Smooth muscle cell (in vitro differentiated cells): ENCODE measurements at regions not wholly inside any gene's neighbourhood (a gene's known extent, or its start where the extent isn't known, plus 50 kb on each side); places are given as distances from the start of the nearest gene placed in this dataset.

Experiments used
- DNase-seq: peaks from one replicate; lab custom pipeline; 2025; ENCODE audit not compliant: unreplicated experiment; lab: John Stamatoyannopoulos, UW
- H2AFZ ChIP-seq: fragments of 200-600 bp; sonication (generic); 2 replicates; pipeline ENCODE4 v1.6.0; 2016; ENCODE audit warnings: antibody characterized with exemption, low read depth, mild to moderate bottlenecking
- H3F3A ChIP-seq: fragments of 200-600 bp; sonication (generic); 2 replicates; pipeline ENCODE4 v1.6.0; 2017; ENCODE audit warnings: antibody characterized with exemption, low read depth
- H3K27ac ChIP-seq: fragments of 200-600 bp; sonication (generic); 2 replicates; pipeline ENCODE4 v1.5.1; 2016; ENCODE audit warnings: low read depth, mild to moderate bottlenecking
- H3K27me3 ChIP-seq: fragments of 200-600 bp; sonication (generic); 2 replicates; pipeline ENCODE4 v1.6.1; 2016; ENCODE audit warnings: low read depth, mild to moderate bottlenecking
- H3K36me3 ChIP-seq: fragments of 200-600 bp; sonication (generic); 2 replicates; pipeline ENCODE4 v1.5.1; 2016; ENCODE audit warnings: low read depth
- H3K4me1 ChIP-seq: fragments of 200-600 bp; sonication (generic); 2 replicates; pipeline ENCODE4 v1.5.1; 2016; ENCODE audit warnings: low read depth
- H3K4me2 ChIP-seq: fragments of 200-600 bp; sonication (generic); 2 replicates; pipeline ENCODE4 v1.6.0; 2016; ENCODE audit warnings: mild to moderate bottlenecking
- H3K4me3 ChIP-seq: fragments of 200-600 bp; sonication (generic); 2 replicates; pipeline ENCODE4 v1.5.1; 2016; ENCODE audit warnings: mild to moderate bottlenecking
- H3K79me2 ChIP-seq: fragments of 200-600 bp; sonication (generic); 2 replicates; pipeline ENCODE4 v1.6.0; 2016; ENCODE audit warnings: low read depth, mild to moderate bottlenecking
- H3K9ac ChIP-seq: fragments of 200-600 bp; sonication (generic); 2 replicates; pipeline ENCODE4 v1.6.0; 2016; ENCODE audit warnings: low read depth
- H3K9me3 ChIP-seq: fragments of 200-600 bp; sonication (generic); replicated peaks from 2 replicates; pipeline ENCODE4 v1.5.1; 2016; ENCODE audit warnings: low read depth
- H4K20me1 ChIP-seq: fragments of 200-600 bp; sonication (generic); 2 replicates; pipeline ENCODE4 v1.6.0; 2016; ENCODE audit warnings: low read depth
- CTCF ChIP-seq: fragments of 200-600 bp; sonication (generic); IDR thresholded peaks from 2 replicates; pipeline ENCODE4 v1.5.1; 2017; ENCODE audit warnings: borderline replicate concordance, mild to moderate bottlenecking, antibody characterized with exemption; ENCODE audit not compliant: insufficient read depth, poor library complexity, severe bottlenecking
- WGBS: methylation state at CpG from one replicate; pipeline ENCODE4 v1.1.7; 2016; ENCODE audit warnings: low lambda C conversion rate; 5-methylcytosine and 5-hydroxymethylcytosine counted together

DNA sequence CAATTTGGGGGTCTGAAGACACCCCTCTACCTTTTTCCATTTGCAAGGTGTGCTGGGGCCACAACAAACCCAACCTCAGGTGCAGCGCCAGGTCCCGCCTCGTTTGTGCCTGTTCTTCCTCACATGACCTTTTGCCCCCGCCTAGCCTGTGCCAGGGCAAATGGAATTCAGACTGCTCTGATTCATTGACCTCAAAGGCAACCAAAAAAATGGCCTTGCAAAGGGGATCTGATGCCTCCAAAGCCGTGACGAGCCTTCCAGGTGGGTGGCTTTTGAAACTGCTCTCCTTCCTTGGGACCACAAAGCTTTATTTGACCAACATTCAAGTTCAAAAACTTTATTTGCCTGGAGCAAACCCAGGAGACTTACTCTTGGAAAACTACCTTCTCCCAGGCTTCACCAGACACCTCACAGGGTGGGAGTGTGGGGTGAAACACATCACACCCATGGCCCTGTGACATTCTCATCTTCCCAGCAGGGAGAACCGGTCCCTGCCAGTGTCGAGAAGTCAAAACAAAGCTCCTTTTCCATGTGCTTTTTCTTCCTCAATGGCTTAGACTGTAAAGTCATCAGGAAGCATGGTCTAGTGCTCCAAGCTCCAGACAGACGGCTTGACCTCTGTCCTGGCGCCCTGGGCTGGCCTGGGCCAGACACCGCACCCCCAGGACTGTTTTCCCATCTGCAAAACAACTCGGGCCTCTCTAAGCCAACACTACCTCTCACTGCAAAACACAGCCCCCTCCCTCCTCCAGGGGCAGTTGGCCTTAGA lies 103.9 kb upstream of the HES1 start:
- no peaks in the 10 kb centered on the region for H3K79me2 ChIP-seq
- no peaks in the 10 kb centered on the region for H3K36me3 ChIP-seq
- H3F3A ChIP-seq = no peaks in the 10 kb centered on the region
- H3K4me3 ChIP-seq = no peak overlapping the region
- peaks cover 22% of the 10 kb centered on the region for H3K4me1 ChIP-seq
- H3K4me2 ChIP-seq = no peak overlapping the region
- 72% methylated on average over 12 of the region's 12 CpGs for WGBS
- no peaks in the 10 kb centered on the region for H3K27me3 ChIP-seq
- no peak overlapping the region for H3K9ac ChIP-seq
- no peaks in the 10 kb centered on the region for H3K9me3 ChIP-seq
- no peaks in the 10 kb centered on the region for H4K20me1 ChIP-seq
- H3K27ac ChIP-seq = no peak overlapping the region
- DNase-seq = no peak
- no peak overlapping the region for H2AFZ ChIP-seq
- no peak for TF ChIP-seq CTCF

- Histone ChIP-seq H2AFZ (no peak overlapping the region), H3K4me1 (peaks cover 22% of the 10 kb centered on the region), H3K4me3 (no peak overlapping the region), H4K20me1 (no peaks in the 10 kb centered on the region), H3K36me3 (no peaks in the 10 kb centered on the region), H3K4me2 (no peak overlapping the region), H3K27me3 (no peaks in the 10 kb centered on the region), H3K79me2 (no peaks in the 10 kb centered on the region), H3K27ac (no peak overlapping the region), H3F3A (no peaks in the 10 kb centered on the region), H3K9ac (no peak overlapping the region), H3K9me3 (no peaks in the 10 kb centered on the region)
- TF ChIP-seq CTCF = no peak
- WGBS = 46% methylated on average over 9 of the region's 9 CpGs
- DNase-seq = no peak
Measured at GRCh38 chr3:194032828-194033435, 103.0 kb upstream of the HES1 start.

DNA sequence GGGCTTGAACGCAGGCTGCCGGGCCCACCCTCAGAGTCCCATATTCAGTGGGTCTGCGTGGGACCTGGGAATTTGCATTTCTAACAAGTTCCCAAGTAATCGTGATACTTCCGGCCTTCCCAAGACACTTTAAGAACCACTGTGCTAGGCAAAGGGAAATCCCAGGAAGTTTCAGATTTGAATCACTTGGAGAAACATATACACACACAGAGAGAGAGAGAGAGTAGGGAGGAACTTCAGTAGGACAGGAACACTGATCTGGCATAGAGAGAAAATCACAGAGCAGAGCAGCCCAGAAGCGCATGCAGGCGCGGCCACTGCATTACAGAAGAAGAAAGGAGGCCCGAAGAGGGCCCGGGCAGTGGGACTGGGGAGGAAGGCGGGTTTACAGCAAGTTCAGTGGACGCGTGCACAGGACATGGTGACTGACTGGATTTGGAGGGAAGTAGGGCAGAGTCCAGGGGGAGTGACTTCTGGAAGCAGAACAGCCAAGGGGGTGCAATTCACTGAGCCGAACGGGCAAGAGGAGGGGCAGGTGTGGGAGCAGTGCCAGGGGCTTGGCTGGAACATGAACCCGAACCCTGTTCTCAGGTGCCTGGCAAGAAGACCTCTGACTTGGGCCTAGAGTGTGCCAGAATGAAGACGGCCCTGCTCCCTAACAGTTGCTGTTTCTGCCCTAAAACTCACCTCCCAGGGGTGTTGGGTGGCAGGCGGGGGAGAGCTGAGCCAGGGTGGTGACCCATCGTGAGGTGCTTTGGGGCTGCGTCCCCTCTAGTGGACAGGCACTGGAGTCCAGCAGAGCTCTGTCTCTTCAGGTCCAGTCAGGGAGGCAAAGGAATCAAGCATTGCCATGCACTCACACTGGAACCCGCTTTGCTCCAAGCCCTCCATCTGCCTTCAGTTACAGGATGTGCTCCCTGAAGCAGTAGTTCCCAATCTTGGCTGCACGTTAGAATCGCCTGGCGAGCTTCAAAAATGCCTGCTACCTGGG lies 101.3 kb upstream of the HES1 start:
- Histone ChIP-seq H3K79me2 (no peaks in the 10 kb centered on the region), H3K36me3 (no peaks in the 10 kb centered on the region), H4K20me1 (no peaks in the 10 kb centered on the region), H3K27ac (no peak overlapping the region), H3K9ac (no peak overlapping the region), H3K9me3 (no peaks in the 10 kb centered on the region), H3K4me1 (peaks cover 22% of the 10 kb centered on the region), H3K4me3 (no peak overlapping the region), H3F3A (no peaks in the 10 kb centered on the region), H2AFZ (no peak overlapping the region), H3K27me3 (no peaks in the 10 kb centered on the region), H3K4me2 (no peak overlapping the region)
- TF ChIP-seq CTCF = no peak
- WGBS = 89% methylated on average over 24 of the region's 24 CpGs
- DNase-seq = no peak
